Activated CD8-positive, alpha-beta T cell treated with anti-CD3 and anti-CD28 coated beads for 36 hours (primary cell): ENCODE measurements at regions not wholly inside any gene's neighbourhood (a gene's known extent, or its start where the extent isn't known, plus 50 kb on each side); places are given as distances from the start of the nearest gene placed in this dataset.

ENCODE experiments used
- ATAC-seq: fragments of 200-7000 bp; cut with Tn5 transposase; one replicate; pipeline ENCODE4 v1.10.0; 2021; ENCODE audit warnings: mild to moderate bottlenecking, moderate library complexity
- CTCF ChIA-PET: fragments of 350-600 bp; sonication (Branson Sonifier 250); formaldehyde crosslinking; loops from one replicate; lab custom pipeline; 2021; ENCODE audit warnings: antibody characterized with exemption; lab: Charles Lee
- POLR2A ChIA-PET: fragments of 350-600 bp; sonication (Branson Sonifier 250); formaldehyde crosslinking; loops from one replicate; lab custom pipeline; 2021; ENCODE audit warnings: antibody characterized with exemption; lab: Charles Lee
- DNase-seq: peaks from one replicate; pipeline ENCODE4 v3.0.0-alpha.2; 2020
- H3K27ac Mint-ChIP-seq: one replicate; pipeline ENCODE4 v1.8.0; 2021; ENCODE audit warnings: mild to moderate bottlenecking, mixed read lengths
- H3K27me3 Mint-ChIP-seq: one replicate; pipeline ENCODE4 v1.8.0; 2021; ENCODE audit warnings: mixed read lengths
- H3K36me3 Mint-ChIP-seq: one replicate; pipeline ENCODE4 v1.8.0; 2021; ENCODE audit warnings: low read depth, mixed read lengths
- H3K4me1 Mint-ChIP-seq: one replicate; pipeline ENCODE4 v1.8.0; 2021; ENCODE audit warnings: low read depth, mixed read lengths
- H3K4me3 Mint-ChIP-seq: one replicate; pipeline ENCODE4 v1.8.0; 2021; ENCODE audit warnings: mild to moderate bottlenecking, moderate library complexity, mixed read lengths
- H3K9me3 Mint-ChIP-seq: one replicate; pipeline ENCODE4 v1.8.0; 2021; ENCODE audit warnings: mixed read lengths
- CTCF ChIP-seq: fragments of 200-600 bp; IDR thresholded peaks from one replicate; pipeline ENCODE4 v1.8.0; 2022; ENCODE audit warnings: antibody characterized with exemption, mild to moderate bottlenecking
- intact Hi-C: fragments of 100-400 bp; cut with micrococcal nuclease; formaldehyde crosslinking; loops from one replicate; pipeline ENCODE4 v1.10.0; 2022

DNA sequence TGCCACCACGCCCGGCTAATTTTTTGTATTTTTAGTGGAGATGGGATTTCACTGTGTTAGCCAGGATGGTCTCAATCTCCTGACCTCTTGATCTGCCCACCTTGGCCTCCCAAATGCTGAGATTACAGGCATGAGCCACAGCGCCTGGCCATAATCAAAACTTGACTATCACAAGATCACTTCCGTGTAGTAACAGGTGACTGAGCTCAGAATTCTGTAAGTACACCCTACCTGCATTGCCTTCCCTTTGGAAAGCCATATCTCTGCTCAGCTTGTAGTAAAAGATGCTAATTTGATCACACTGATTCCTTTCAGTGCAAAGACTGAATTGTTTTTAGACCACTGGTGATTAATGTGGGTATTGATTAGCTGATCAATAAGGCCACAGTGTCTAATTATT, 167.1 kb downstream of the SHOX2 start:
- peaks cover 1% of the 10 kb centered on the region for H3K27me3 Mint-ChIP-seq
- H3K36me3 Mint-ChIP-seq, result no peaks in the 10 kb centered on the region
- no peak overlapping the region for H3K4me3 Mint-ChIP-seq
- no peak overlapping the region for H3K27ac Mint-ChIP-seq
- ChIA-PET POLR2A (no interaction called here), CTCF (no interaction called here)
- no peaks in the 10 kb centered on the region for H3K4me1 Mint-ChIP-seq
- intact Hi-C loops, result no loop called here
- H3K9me3 Mint-ChIP-seq, result no peaks in the 10 kb centered on the region
- ATAC-seq (no peak), DNase-seq (no peak)
- no peak for TF ChIP-seq CTCF

DNA sequence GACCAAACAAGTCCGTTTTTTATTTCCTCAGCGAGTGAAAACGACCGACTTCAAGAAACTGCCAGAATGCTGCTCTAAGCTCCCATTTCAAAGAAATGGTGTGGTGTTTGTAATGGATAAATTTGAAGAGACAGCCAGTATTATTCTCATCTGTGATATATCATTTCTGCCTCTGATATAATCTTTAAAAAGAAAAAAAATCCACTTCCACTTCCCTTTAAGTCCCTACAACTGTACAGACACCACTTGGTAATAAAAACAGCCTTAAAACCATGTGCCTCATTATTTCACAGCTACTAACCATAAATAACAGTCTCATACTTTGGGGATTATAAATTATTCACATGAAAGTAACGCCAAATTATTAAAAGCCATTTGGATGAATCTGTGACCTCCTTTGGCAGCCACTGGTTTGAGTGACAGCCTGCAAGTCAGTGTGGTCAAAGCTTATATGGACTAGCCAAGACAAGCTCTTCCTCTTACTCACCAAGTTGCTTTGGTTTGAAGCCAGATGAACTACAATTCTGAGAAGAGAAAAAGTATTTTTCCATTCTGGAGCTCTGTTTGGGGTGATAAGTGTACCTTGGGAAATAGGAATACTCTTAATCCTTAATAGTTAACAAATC, 168.0 kb downstream of the SHOX2 start:
- CTCF ChIA-PET, result interaction anchor here (0.8 kb wide), 1 partner anchor 61 kb away, joined by 3 read pairs; no protein-coding TSS in a partner anchor
- Mint-ChIP-seq H3K9me3 (no peaks in the 10 kb centered on the region), H3K4me1 (no peaks in the 10 kb centered on the region)

GRCh38 chr3:157931517-157931916, 174.7 kb downstream of the SHOX2 start:
- CTCF ChIA-PET, result interaction anchor here (1.0 kb wide), 1 partner anchor 10 kb away, joined by 3 read pairs; no protein-coding TSS in a partner anchor
- no peaks in the 10 kb centered on the region for H3K27me3 Mint-ChIP-seq
- no peak for TF ChIP-seq CTCF

More for the DNA sequence above, 168.0 kb downstream of the SHOX2 start:
- intact Hi-C loops, result no loop called here
- Mint-ChIP-seq H3K27me3 (peaks cover 1% of the 10 kb centered on the region), H3K27ac (no peak overlapping the region), H3K4me3 (no peak overlapping the region), H3K36me3 (no peaks in the 10 kb centered on the region)
- DNase-seq (no peak), ATAC-seq (no peak)
- TF ChIP-seq CTCF, result no peak
- POLR2A ChIA-PET, result no interaction called here

GRCh38 chr3:157930000-157930780, 176.0 kb downstream of the SHOX2 start:
- ATAC-seq (no peak), DNase-seq (no peak)
- peaks cover 1% of the 10 kb centered on the region for H3K9me3 Mint-ChIP-seq
- H3K36me3 Mint-ChIP-seq, result no peaks in the 10 kb centered on the region
- ChIA-PET POLR2A (no interaction called here), CTCF (interaction anchor here (1.0 kb wide), 1 partner anchor 11 kb away, joined by 3 read pairs; no protein-coding TSS in a partner anchor)
- H3K27me3 Mint-ChIP-seq, result no peaks in the 10 kb centered on the region
- no peaks in the 10 kb centered on the region for H3K4me1 Mint-ChIP-seq
- no peak overlapping the region for H3K4me3 Mint-ChIP-seq
- intact Hi-C loops, result no loop called here
- H3K27ac Mint-ChIP-seq, result no peak overlapping the region
- no peak for TF ChIP-seq CTCF

More at GRCh38 chr3:157931517-157931916, 174.7 kb downstream of the SHOX2 start:
- Mint-ChIP-seq H3K4me3 (no peak overlapping the region), H3K27ac (no peak overlapping the region), H3K36me3 (no peaks in the 10 kb centered on the region), H3K9me3 (peaks cover 1% of the 10 kb centered on the region), H3K4me1 (no peaks in the 10 kb centered on the region)
- DNase-seq (no peak), ATAC-seq (no peak)
- POLR2A ChIA-PET, result no interaction called here
- intact Hi-C loops, result no loop called here

- intact Hi-C loops, result no loop called here
- H3K9me3 Mint-ChIP-seq, result peaks cover 1% of the 10 kb centered on the region
- no peak for DNase-seq
- ATAC-seq, result no peak
- no peak overlapping the region for H3K4me3 Mint-ChIP-seq
- no peaks in the 10 kb centered on the region for H3K36me3 Mint-ChIP-seq
- no peak for TF ChIP-seq CTCF
- ChIA-PET CTCF (interaction anchor here (1.3 kb wide), 1 partner anchor 10 kb away, joined by 3 read pairs; no protein-coding TSS in a partner anchor), POLR2A (no interaction called here)
- H3K4me1 Mint-ChIP-seq, result no peaks in the 10 kb centered on the region
- H3K27me3 Mint-ChIP-seq, result peaks cover 1% of the 10 kb centered on the region
- H3K27ac Mint-ChIP-seq, result no peak overlapping the region
Observed at GRCh38 chr3:157926822-157927221, 179.4 kb downstream of the SHOX2 start.
